Right forelimb (tissue), 1 donor: ENCODE measurements at regions not wholly inside any gene's neighbourhood (a gene's known extent, or its start where the extent isn't known, plus 50 kb on each side); places are given as distances from the start of the nearest gene placed in this dataset.

Experiments
- DNase-seq: peaks from one replicate; pipeline ENCODE4 v3.0.0-alpha.2; 2018

DNA sequence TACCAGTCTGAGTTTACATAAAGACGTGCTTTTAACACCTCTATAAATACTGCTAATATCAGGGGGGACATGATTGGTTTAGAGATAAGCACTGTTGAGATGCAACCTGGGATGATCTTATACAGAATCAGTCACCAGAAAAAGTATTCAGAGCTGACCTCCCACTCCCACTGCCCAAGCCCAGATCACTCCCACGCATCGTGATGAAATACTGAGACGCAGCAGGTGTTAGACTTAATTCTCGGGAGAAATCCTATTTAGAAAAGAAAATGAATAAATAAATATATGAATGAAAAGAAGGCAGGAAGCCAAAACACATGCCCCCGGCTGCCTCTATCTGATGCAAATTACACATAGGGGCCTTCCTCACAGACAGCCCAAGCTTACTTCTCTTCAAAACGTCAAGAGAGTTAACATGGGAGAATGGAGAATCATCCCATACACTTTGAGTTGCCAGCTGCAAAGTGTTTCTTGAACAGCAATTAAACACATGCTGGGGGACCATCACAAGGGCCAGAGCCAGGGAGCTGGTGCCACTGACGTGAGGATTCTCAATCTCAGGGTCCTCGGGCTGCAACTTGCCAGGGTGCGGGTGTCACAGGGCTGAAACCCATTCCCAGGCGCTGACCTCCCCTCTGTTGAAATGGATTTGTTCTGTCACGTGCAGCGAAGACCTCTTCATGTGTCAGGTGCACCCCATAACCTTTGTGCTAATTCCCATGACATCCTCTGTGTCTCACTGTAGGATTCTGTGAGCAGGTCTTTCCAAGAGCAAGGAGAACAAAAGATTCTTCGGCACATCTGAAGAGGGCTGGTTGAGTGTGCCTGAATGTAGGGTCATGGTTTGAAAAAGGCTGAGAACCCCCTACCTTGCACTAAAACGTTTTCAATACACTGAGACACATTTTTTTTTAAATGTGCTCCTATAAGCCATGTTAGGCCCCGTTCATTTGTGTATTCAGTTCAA is 764.2 kb upstream of the ARRDC4 start:
- no peak for DNase-seq

DNA sequence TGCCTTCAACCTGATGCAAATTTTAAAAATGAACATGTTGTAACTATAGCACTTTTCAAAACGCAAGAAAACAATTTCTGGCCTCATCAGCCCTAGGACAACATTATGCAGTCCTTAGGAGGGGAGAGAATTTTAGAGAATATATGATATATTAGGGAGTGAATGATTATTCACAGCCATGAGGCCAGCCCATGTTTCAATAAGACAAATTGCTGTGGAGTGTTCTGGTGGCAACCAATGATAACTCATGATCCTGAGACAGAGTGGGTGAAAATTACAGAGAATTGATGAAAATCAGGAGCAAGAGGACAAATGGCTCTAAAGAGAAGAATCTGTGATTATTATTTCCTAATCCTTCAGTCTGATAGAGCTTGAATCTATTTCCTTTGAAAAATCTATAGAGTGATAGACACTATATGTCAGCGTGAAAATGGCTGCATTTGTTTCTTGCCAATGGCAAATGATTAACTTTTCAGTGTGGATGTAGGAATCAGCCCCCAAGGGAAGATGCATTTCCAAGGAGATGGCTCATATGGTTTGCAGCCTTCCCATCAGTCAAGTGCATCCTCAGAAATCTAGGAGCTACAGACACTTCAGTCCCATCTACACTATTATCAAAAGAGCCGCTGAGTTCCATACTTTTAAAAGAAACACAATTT is 761.0 kb upstream of the ARRDC4 start:
- DNase-seq: no peak

DNA sequence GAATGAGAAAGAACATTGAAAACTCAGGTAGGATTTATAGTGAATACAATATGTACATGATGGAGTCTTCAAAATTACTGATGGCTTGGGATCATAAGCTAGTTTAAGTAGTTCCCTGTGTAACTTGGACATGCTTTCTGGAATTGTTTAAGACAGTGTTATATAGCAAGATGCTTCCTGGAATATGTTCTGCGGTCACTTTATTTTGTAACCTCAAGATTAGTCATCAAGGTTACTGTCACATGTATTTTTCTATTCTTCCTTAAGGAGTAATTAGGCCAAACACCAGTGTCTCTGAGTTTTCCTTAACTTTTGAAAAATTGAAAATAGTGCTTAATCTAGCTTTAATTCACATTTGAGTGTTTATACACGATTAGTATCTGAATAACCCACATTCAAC is 760.3 kb upstream of the ARRDC4 start:
- no peak for DNase-seq

DNA sequence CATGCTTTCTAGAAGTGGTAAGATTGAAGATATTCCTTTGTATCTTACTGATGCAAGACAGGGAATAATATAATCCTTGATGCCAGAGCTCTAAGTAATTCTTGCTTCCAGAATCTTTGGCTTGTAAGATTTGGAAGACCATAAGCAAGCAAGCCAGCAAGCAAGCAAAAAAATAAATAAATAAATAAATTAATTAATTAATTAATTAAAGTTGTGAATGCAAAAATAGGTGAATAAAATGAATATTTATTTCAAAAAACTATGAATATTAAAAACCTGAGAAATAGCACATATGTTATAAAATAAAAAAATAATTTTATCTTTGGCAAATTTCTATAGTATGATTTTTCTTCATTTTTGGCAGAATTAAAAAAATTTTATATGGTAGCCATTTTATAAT is 750.2 kb upstream of the ARRDC4 start:
- DNase-seq: no peak

DNA sequence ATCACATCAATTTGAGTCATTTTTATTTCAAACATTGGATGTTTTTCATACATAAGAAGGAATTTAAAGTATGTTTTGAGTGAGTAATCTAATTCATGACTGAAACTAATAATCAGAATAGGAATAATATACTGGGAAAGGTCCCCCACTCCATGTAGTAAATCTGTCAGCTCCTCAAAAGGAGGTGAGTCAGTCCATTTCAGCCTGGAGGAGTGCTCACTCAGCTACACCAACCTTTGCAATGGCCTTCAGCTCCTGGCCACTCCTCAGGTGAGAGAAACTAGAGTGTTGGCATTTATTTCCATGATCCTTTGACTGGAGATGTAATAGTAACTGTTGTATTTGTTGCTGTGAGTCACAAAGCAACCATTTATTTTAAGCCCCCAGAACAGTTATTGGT is 744.9 kb upstream of the ARRDC4 start:
- no peak for DNase-seq

DNA sequence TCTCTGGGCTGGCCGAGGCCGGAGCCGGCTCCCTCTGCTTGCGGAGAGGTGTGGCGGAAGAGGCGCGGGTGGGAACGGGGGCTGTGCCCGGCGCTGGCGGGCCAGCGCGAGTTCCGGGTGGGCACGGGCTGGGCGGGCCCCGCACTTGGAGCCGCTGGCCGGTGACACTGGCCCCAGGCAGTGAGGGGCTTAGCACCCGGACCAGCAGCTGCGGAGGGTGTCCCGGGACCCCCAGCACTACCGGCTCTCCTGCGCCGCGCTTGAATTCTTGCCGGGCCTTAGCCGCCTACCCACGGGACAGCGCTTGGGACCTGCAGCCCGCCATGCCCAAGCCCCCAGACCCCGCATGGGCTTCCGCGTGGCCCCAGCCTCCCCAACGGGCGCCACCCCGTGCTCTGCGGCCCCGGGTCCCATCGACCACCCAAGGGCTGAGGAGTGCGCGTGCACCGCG is 736.3 kb upstream of the ARRDC4 start:
- DNase-seq: no peak

DNA sequence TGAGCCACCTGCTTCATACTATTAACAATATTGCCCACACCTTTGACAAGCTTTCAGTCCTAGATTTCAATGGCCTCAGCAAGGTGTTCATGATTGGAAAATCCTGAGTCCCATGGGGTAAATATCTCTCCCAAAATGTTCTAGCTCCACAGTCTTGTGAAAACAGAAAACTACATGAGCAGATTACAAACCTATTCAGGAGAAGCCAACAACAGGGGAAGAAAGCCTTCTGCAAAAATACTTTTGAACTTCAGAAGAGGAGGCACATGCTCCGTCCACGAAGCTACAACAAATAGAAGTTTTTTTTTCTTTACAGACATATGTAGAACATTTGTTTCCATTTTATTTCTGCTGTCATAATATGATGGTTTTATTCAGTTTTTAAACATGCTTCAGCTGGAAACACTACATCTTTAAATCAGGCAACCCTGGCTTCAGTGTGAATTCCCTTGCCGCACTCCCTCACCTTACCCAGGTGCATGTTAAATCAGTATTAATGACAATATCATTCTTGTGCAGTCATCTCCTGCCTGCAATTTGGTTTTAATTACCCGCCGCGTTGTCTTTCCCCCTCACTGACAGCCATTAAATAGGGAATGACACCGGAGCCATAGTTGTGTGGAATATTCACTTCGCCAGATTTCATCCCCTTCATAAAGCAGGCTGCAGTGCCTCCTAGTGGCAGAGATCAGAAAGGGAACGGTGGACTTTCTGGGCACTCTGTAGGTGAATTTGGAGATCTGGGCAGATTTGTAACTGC is 725.5 kb upstream of the ARRDC4 start:
- DNase-seq: peak; percentile 72

DNA sequence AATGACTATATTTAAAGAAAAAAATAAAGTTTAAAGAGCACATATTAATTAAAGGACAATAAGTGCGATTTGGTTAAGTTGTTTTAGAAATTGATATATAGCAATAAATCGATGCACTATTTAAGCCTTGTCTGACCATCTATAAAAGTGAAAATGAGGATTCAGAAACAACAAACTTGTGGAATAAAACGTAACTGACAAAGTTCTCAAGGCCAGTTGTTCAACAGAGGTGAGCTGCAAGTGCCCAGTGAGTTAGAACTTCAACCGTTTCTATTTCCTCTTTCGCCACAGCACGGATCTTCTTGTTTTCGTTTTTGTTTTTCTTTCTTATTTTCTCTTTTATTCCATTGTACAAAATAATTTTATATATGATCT is 724.9 kb upstream of the ARRDC4 start:
- DNase-seq: no peak

DNA sequence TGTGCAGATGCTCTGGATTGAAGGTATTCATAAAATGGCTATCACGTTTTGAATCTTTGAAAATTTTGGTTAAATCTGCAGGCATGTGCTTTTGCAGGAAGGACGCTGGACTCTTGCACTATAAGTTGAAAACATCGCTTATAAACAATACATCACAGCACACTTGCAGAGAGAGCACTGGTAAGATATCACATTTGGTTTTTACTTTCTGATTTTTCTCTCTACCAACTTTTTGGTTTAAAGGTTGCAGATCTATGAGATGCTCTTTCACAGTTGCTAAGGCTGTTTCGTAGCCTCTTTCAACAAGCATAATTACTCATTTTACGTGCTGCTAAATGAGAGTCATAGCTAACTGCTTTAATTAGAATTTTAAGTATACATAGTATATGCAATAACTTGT is 724.4 kb upstream of the ARRDC4 start:
- no peak for DNase-seq

DNA sequence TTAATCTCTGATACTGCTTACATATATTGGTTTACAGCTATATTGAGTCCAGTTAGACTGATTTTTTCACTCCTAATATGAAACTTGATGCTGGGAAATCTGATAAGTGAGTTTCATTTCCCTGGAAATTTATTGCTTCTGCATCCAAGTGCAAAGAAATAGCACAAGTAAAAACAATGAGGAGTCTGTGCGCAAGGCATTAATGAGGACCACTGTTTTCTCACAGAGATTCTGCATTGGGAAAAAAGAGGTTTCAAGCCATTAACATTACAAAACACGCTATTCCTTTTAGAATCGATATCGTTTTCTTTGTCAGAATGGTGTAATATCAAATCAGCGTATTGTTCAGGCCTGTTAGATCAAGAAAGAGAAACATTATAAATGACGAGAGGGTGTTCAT is 723.3 kb upstream of the ARRDC4 start:
- no peak for DNase-seq

DNA sequence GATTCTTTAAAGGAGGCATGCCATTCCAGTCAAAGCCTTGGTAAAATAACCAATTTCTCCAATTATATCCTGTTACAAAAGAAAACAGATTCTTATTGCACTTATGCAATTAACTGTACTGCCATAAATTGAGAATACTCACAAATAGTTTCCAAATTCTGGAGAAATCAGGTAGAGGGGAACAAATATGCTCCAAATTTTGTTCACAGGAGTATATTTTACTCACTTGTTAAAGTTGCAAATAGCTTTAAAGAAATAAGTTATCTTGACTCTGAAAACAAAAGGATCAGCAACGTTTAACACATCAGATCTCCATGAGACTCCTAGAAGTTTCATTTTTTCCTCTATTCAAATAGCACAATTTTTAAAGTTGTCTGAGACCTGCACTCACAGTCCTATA is 712.1 kb upstream of the ARRDC4 start:
- DNase-seq: no peak

DNA sequence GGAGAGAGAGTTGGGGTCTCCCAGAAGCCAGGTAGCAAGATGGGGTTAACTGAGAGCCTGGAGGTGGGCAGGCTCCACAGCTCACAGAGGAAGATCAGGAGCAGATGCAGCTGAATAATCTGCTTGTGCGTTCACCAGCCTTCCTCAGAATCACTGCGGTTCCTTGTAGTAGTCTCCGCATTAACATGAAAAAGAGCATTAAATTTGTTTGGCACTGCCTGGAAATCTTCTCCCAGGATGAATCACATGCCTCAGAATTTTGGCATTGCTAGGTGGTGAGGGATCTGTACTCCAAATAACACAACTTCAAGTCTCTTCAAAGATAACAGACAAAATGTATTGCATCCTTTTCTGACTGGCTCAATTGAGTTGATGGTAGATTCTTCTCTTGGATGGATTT is 700.6 kb upstream of the ARRDC4 start:
- no peak for DNase-seq

DNA sequence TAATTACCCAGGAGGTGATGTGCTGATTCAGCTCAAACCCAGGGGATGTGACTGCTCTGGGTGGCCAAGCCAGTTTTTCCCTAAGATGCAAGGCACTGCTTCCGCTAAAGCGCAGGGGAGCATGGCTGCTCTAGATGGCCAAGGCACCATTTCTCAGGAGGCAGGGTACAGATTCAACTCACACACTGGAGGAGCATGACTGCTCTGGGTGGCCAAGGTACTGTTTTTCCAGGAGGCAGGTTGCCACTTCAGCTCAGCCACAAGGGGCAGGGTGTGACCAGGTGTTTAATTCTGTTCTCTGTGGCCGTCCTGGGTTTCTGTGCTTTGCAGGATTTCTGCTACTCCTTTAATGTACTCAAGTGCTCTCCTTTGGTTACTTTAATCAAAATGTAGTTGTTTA is 659.3 kb upstream of the ARRDC4 start:
- DNase-seq: no peak

DNA sequence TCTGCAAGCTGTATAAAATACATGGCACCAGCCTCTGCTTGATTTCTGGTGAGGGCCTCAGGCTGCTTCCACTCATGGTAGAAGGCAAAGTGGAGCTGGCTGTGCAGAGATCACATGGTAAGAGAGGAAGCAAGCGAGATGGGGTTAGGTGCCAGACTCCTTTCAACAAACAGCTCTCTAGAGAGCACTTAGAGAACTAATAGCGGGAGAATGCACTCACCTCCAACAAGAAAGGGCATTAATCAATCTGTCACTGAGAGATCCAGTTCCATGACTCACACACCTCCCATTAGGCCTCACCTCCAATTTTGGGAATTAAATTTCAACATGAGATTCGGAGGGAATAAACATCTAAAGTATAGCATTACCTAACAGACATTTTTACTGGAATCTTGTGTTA is 644.1 kb upstream of the ARRDC4 start:
- DNase-seq: no peak

DNA sequence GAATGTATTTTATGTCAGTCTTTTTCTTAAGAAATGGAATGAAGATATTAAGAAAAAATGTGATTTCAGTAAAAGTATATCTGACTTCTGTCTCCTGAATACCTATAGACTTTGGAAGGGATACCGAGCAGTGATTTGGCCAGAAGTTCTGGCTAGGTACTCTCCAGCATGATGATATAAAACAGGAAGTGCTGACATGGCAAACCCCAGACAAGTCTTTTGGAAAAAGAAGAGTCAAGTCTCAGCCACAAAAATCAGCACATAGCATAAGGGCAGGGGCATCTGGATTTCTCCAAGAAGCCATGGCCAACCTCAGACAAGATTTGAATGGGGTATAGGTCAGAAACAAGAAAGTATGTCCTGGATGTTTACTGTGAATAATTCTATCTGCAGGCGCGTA is 643.3 kb upstream of the ARRDC4 start:
- no peak for DNase-seq

DNA sequence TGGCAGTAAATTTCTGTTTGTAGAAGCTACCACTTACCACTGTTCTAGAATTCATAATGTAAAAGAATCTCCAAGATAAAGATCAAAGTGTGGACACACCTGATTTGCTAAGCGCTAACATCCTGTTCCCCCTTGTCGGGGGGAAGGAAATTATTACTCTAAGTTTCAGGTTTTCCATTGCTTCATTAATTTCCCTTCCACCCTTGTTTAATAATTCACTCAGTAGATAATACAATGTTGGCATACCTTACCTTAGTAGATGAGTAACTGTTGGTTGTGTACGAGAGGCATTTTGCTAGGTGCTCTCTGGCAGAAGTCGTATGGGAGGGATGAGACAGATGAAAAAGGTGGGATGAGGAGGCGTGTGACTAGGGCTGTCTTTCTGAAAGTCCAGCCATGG is 641.2 kb upstream of the ARRDC4 start:
- DNase-seq: no peak

DNA sequence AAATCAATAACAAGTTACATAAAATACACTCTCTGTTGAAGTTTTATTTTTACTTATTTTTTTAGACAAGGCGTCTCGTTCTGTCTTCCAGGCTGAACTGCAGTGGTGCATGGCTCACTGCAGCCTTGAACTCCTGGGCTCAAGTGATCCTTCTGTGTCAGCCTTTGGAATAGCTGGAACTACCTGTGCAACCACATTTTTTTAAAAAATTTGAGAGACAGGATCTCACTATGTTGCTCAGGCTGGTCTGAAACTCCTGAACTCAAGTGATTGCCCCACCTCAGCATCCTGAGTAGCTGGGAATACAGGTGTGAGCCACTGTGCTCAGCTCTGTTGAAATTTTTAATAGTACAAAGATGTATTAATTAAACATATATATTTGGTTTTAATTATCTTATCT is 614.3 kb upstream of the ARRDC4 start:
- no peak for DNase-seq

DNA sequence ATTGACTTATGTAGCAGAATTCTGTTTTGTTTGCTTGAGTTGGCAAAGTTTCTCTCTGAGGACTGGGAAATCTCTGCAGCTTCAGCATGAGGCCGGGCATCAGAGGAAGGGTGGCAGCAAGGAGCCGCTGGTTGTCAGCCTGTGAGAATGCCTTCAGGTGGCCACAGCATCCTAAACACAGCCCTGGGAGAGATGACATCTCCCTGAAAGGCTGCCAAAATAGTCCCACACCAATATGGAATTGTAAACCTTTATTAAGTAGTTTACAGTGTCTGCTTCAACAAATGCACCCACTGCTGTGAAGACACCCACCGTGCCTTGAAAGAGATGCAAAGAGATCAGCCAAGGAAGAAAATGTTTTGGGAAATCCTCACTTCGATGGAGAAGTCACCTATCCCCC is 609.7 kb upstream of the ARRDC4 start:
- DNase-seq: no peak

DNA sequence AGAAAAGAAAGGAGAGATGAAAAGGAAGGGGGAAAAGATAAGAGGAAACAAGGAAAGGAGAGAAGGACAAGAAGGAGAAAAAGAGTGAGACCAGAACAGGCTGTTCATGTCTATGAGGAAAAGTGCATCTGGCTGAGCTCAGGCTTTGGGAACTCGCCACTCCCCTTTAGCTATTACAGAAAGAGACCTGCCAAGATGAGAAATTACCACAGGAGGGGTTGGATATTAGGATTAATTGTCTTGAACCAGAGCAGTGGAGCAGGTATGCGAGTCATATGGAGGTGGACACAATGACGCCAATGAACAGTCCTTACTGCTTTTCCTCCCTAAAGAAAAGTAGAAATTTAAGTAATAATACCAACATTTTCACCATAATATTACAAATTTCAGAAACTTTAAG is 577.0 kb upstream of the ARRDC4 start:
- DNase-seq: no peak

DNA sequence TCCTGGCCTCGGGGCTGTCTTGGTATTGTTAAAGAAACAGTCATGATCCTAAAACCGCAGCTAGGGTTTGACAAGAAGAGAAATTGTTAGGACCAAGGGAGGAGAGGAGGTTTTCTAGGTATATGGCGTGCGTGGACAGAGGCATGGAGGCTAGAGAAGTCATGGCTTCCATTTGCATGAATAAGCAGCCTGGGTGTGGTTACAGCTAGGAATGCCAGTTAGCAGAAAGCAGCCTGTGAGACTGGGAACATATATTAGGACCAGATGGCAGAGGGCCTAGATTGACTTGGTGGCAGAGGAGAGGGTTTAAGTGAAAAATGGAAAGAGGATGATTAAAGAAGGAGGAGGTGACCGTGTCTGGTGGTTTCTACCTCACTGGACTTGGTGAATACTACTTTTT is 573.6 kb upstream of the ARRDC4 start:
- no peak for DNase-seq

DNA sequence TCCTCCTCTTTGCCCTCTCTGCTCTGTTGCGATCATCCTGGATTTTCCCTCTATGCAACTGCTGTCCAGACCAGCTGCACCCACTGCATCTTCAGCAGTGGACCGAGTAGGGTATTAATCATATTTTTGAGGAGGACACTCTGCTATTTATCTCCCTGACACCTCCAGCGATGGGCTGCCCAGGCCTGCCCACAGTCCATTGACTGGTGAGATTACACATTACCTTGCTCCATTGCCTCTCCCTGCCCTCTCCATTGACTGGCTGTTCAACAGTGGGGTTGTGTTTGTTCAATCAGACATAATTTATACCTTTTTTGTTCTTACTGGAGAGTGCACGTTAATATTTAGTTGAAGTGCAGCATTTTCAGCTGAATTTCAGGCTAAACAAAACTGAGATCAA is 559.3 kb upstream of the ARRDC4 start:
- DNase-seq: no peak

DNA sequence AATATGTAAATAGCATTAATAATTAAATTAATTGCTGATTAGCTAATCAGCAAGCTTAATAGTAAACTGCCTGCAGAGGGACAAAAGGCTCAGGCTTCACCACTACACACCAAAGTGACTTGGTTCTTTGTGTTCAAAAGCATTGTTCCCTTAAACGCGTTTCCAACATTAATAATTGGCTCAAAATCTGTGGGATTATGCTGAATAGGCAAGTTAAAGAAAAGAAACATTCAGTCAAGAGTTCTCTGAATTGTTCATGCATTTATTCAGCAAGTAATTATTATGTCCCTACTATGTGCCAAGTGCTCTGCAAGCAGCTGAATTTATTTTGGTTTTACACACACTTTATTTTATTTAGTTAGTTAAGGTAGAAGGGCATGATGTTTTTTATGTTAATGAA is 558.5 kb upstream of the ARRDC4 start:
- DNase-seq: no peak

DNA sequence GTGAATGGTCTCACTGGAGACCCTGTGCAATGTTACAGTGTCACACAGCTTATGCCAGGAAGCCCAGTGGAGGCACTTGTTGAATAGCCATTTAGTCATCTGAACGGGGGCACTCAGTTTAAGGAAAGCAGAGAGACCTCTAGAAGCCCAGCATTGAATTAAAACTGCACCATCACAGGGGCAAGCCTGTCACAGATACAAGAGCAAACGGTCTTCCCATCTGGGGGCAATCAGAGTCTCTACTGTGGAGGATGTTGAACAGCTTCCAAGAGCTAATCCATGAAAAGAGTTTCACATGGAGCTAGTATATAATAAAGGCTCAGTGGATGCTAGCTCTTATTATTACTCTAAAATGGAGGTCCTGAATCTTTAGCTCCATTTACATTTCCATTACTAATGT is 553.7 kb upstream of the ARRDC4 start:
- no peak for DNase-seq
